K562 (cell line): ENCODE measurements at regions not wholly inside any gene's neighbourhood (a gene's known extent, or its start where the extent isn't known, plus 50 kb on each side); places are given as distances from the start of the nearest gene placed in this dataset.

Experiments
- ATAC-seq: fragments of 200-7000 bp; cut with Tn5 transposase; 3 replicates; pipeline ENCODE4 v1.9.1; 2020; ENCODE audit warnings: moderate library complexity
- BruUV-seq: library from RNA; stranded (reverse); fragments of 400-500 nt; replicated peaks from 2 replicates; lab custom pipeline; 2021; lab: Mats Ljungman, UMichigan
- CTCF ChIA-PET: fragments of 300-600 bp; formaldehyde crosslinking; extraction: SDS; loops from one replicate; lab custom pipeline; 2021; ENCODE audit warnings: low intra/inter-chr PET ratio; lab: Yijun Ruan, JAX
- POLR2A ChIA-PET: fragments of 300-600, 350-650 bp; sonication (Branson Sonifier 250); formaldehyde crosslinking; extraction: SDS; loops from one replicate; lab custom pipeline; 2021; ENCODE audit warnings: antibody characterized with exemption, inconsistent platforms; lab: Yijun Ruan, JAX
- DNase-seq, 4 experiments: peaks; one replicate each; pipeline versions ENCODE4 v3.0.0 to v3.0.0-alpha.2; 2011 to 2018; ENCODE audit warnings: low spot score in 3 of 4, mixed read lengths in 3 of 4; ENCODE audit errors: extremely low read depth in 1 of 4
- FAIRE-seq: peaks from 2 replicates; lab custom pipeline; 2011; peaks lifted over from hg19 to GRCh38; lab: Jason Lieb, UNC
- H2AFZ ChIP-seq: 2 replicates; pipeline ENCODE4 v1.6.0; 2011; ENCODE audit warnings: low read depth, low read length, control low read depth, inconsistent platforms
- H3K27ac ChIP-seq: fragments of 200-600 bp; 3 replicates; pipeline ENCODE4 v1.8.0; 2011; ENCODE audit warnings: low read depth, mild to moderate bottlenecking, control low read depth, inconsistent platforms, low read length, moderate library complexity, mixed read lengths; ENCODE audit errors: extremely low read depth
- H3K27me3 ChIP-seq, 2 experiments: fragments of 300-600 bp in 1 of 2; 2 replicates in 1 of 2; 3 replicates in 1 of 2; pipeline versions ENCODE4 v1.6.0 to v1.8.0; 2011; ENCODE audit warnings: inconsistent platforms in 2 of 2, low read length in 2 of 2, mild to moderate bottlenecking in 1 of 2, mixed read lengths in 1 of 2, moderate library complexity in 1 of 2; ENCODE audit not compliant: control insufficient read depth in 2 of 2, insufficient read depth in 2 of 2
- H3K36me3 ChIP-seq: fragments of 300-600 bp; 3 replicates; pipeline ENCODE4 v1.8.0; 2011; ENCODE audit warnings: mild to moderate bottlenecking, low read length, inconsistent platforms; ENCODE audit not compliant: control insufficient read depth, insufficient read depth
- H3K4me1 ChIP-seq, 2 experiments: fragments of 200-600 bp in 1 of 2; replicated peaks in 1 of 2; 2 replicates in 1 of 2; 3 replicates in 1 of 2; pipeline versions ENCODE4 v1.5.1 to v1.8.0; 2011; ENCODE audit warnings: inconsistent platforms in 2 of 2, low read length in 2 of 2, mild to moderate bottlenecking in 1 of 2, mixed read lengths in 1 of 2, moderate library complexity in 1 of 2; ENCODE audit not compliant: control insufficient read depth in 2 of 2, insufficient read depth in 2 of 2
- H3K4me2 ChIP-seq: 2 replicates; pipeline ENCODE4 v1.6.1; 2011; ENCODE audit warnings: low read length, control low read depth, inconsistent platforms, mixed read lengths; ENCODE audit not compliant: insufficient read depth
- H3K4me3 ChIP-seq: fragments of 200-600 bp; sonication (generic), shearing (Covaris generic); 2 replicates; pipeline ENCODE4 v1.5.1; 2016; ENCODE audit warnings: control low read depth, inconsistent platforms
- H3K79me2 ChIP-seq: fragments of 200-600 bp; 3 replicates; pipeline ENCODE4 v1.8.0; 2011; ENCODE audit warnings: low read length, inconsistent platforms; ENCODE audit not compliant: control insufficient read depth, insufficient read depth
- H3K9ac ChIP-seq, 2 experiments: 2 replicates each; pipeline versions ENCODE4 v1.6.0 to v1.6.1; 2011; ENCODE audit warnings: low read depth in 2 of 2, low read length in 2 of 2, control low read depth in 1 of 2, inconsistent platforms in 1 of 2, mild to moderate bottlenecking in 1 of 2, mixed read lengths in 1 of 2; ENCODE audit not compliant: insufficient read depth in 1 of 2
- H3K9me1 ChIP-seq: one replicate; pipeline ENCODE4 v1.6.0; 2011; ENCODE audit warnings: inconsistent platforms, mild to moderate bottlenecking, low read length, moderate library complexity; ENCODE audit not compliant: control insufficient read depth, insufficient read depth
- H3K9me3 ChIP-seq: replicated peaks from 2 replicates; pipeline ENCODE4 v1.5.1; 2011; ENCODE audit warnings: low read depth, low read length, inconsistent platforms; ENCODE audit not compliant: control insufficient read depth, insufficient read depth
- H4K20me1 ChIP-seq: replicated peaks from 2 replicates; pipeline ENCODE4 v1.6.1; 2011; ENCODE audit warnings: low read length, inconsistent platforms, mixed read lengths; ENCODE audit not compliant: control insufficient read depth, insufficient read depth
- BRD9 ChIP-seq: fragments of 450-650 bp; IDR thresholded peaks from 2 replicates; pipeline ENCODE4 v1.6.1; 2018; ENCODE audit warnings: low read depth; ENCODE audit not compliant: partially characterized antibody
- MEIS2 ChIP-seq: fragments of 450-650 bp; IDR thresholded peaks from 2 replicates; pipeline ENCODE4 v1.6.1; 2014; ENCODE audit warnings: mild to moderate bottlenecking; ENCODE audit not compliant: partially characterized antibody
- ZNF407 ChIP-seq: fragments of 450-650 bp; IDR thresholded peaks from 2 replicates; pipeline ENCODE4 v1.6.1; 2016; ENCODE audit warnings: low read depth
- ZNF830 ChIP-seq: fragments of 250-450 bp; sonication (Bioruptor Pico); IDR thresholded peaks from 2 replicates; pipeline ENCODE4 v1.5.0; 2021; ENCODE audit warnings: mild to moderate bottlenecking
- WGBS: fragments of 100-300 bp; shearing (Covaris generic); methylation state at CpG from one replicate; pipeline ENCODE4 v1.1.6; 2016; ENCODE audit warnings: low coverage, mixed read lengths; ENCODE audit not compliant: insufficient coverage; ENCODE audit errors: missing lambda C conversion rate; 5-methylcytosine and 5-hydroxymethylcytosine counted together
- in situ Hi-C: fragments of 300-500 bp; cut with MboI; formaldehyde crosslinking; loops from 4 replicates; pipeline ENCODE4 v1.15.0; 2018; ENCODE audit warnings: inconsistent platforms, mixed read lengths
- intact Hi-C: fragments of 100-400 bp; cut with micrococcal nuclease; formaldehyde crosslinking; loops from 2 replicates; pipeline ENCODE4 v1.14.2; 2022
- TF ChIP-seq, protein P1 (sequence below): fragments of 150-350 bp; IDR thresholded peaks from 2 replicates; pipeline ENCODE4 v1.6.1; 2014; ENCODE audit warnings: low read depth, mild to moderate bottlenecking, low read length, borderline replicate concordance
- TF ChIP-seq, protein P2 (sequence below): fragments of 450-650 bp; IDR thresholded peaks from 2 replicates; pipeline ENCODE4 v1.7.1; 2018; ENCODE audit warnings: mild to moderate bottlenecking, low read depth; ENCODE audit not compliant: partially characterized antibody

DNA sequence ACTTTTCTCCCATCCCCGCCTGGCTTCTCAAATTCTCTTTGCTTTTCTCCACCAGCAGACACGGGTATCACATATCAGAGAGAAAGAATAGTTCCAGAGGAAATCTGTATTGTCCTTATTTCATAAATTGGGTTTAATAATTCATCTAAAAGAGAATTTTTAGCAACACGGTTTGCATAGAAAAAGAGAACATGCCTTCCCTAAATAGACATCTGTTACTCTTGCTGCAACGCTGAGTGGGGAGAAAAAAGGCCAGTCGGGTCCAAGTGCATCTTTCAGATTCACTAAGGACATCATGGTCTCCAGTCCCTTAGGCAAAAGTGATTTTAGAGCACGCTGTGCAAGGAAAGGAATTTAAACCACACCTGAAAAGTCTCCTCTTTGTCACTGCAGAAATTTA is 201.3 kb downstream of the ABHD5 start:
- no peaks in the 10 kb centered on the region for H3K79me2 ChIP-seq
- no peak for ATAC-seq
- no peaks in the 10 kb centered on the region for H3K9me3 ChIP-seq
- H2AFZ ChIP-seq, result no peak overlapping the region
- no peak overlapping the region for H3K4me3 ChIP-seq
- DNase-seq, result no peak
- no peak for FAIRE-seq
- H3K27me3 ChIP-seq, result peaks cover 13 to 37% of the 10 kb centered on the region in 2 experiments
- no peak overlapping the region for H3K4me2 ChIP-seq
- H3K27ac ChIP-seq, result no peak overlapping the region
- WGBS, result 0% methylated on average over 6 of the region's 6 CpGs
- BruUV-seq, result no TSS peak
- ChIA-PET POLR2A (interaction anchor here (0.6 kb wide), 1 partner anchor 176 kb away, joined by 3 read pairs; no protein-coding TSS in a partner anchor), CTCF (no interaction called here)
- in situ Hi-C loops (no loop called here), intact Hi-C loops (no loop called here)
- peaks cover 0 to 11% of the 10 kb centered on the region in 2 experiments; a peak in 2 of 5 replicates for H3K4me1 ChIP-seq
- H3K36me3 ChIP-seq, result no peaks in the 10 kb centered on the region
- no peaks in the 10 kb centered on the region for H3K9me1 ChIP-seq
- H3K9ac ChIP-seq, result no peak overlapping the region
- H4K20me1 ChIP-seq, result no peaks in the 10 kb centered on the region
- TF ChIP-seq, protein P1, sequence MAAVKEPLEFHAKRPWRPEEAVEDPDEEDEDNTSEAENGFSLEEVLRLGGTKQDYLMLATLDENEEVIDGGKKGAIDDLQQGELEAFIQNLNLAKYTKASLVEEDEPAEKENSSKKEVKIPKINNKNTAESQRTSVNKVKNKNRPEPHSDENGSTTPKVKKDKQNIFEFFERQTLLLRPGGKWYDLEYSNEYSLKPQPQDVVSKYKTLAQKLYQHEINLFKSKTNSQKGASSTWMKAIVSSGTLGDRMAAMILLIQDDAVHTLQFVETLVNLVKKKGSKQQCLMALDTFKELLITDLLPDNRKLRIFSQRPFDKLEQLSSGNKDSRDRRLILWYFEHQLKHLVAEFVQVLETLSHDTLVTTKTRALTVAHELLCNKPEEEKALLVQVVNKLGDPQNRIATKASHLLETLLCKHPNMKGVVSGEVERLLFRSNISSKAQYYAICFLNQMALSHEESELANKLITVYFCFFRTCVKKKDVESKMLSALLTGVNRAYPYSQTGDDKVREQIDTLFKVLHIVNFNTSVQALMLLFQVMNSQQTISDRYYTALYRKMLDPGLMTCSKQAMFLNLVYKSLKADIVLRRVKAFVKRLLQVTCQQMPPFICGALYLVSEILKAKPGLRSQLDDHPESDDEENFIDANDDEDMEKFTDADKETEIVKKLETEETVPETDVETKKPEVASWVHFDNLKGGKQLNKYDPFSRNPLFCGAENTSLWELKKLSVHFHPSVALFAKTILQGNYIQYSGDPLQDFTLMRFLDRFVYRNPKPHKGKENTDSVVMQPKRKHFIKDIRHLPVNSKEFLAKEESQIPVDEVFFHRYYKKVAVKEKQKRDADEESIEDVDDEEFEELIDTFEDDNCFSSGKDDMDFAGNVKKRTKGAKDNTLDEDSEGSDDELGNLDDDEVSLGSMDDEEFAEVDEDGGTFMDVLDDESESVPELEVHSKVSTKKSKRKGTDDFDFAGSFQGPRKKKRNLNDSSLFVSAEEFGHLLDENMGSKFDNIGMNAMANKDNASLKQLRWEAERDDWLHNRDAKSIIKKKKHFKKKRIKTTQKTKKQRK, result no peak
- TF ChIP-seq ZNF830 (CRISPR knock-in tag) (no peak), BRD9 (no peak), ZNF407 (no peak), MEIS2 (no peak)
- TF ChIP-seq, protein P2, sequence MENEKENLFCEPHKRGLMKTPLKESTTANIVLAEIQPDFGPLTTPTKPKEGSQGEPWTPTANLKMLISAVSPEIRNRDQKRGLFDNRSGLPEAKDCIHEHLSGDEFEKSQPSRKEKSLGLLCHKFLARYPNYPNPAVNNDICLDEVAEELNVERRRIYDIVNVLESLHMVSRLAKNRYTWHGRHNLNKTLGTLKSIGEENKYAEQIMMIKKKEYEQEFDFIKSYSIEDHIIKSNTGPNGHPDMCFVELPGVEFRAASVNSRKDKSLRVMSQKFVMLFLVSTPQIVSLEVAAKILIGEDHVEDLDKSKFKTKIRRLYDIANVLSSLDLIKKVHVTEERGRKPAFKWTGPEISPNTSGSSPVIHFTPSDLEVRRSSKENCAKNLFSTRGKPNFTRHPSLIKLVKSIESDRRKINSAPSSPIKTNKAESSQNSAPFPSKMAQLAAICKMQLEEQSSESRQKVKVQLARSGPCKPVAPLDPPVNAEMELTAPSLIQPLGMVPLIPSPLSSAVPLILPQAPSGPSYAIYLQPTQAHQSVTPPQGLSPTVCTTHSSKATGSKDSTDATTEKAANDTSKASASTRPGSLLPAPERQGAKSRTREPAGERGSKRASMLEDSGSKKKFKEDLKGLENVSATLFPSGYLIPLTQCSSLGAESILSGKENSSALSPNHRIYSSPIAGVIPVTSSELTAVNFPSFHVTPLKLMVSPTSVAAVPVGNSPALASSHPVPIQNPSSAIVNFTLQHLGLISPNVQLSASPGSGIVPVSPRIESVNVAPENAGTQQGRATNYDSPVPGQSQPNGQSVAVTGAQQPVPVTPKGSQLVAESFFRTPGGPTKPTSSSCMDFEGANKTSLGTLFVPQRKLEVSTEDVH, result no peak
